ENCODE measurements at regions not wholly inside any gene's neighbourhood (a gene's known extent, or its start where the extent isn't known, plus 50 kb on each side); places are given as distances from the start of the nearest gene placed in this dataset.
"Not testable (repeated sequence)": the region's sequence is repeated elsewhere in the genome, so short reads cannot be mapped to it uniquely, and the experiment has no call there.

DNA sequence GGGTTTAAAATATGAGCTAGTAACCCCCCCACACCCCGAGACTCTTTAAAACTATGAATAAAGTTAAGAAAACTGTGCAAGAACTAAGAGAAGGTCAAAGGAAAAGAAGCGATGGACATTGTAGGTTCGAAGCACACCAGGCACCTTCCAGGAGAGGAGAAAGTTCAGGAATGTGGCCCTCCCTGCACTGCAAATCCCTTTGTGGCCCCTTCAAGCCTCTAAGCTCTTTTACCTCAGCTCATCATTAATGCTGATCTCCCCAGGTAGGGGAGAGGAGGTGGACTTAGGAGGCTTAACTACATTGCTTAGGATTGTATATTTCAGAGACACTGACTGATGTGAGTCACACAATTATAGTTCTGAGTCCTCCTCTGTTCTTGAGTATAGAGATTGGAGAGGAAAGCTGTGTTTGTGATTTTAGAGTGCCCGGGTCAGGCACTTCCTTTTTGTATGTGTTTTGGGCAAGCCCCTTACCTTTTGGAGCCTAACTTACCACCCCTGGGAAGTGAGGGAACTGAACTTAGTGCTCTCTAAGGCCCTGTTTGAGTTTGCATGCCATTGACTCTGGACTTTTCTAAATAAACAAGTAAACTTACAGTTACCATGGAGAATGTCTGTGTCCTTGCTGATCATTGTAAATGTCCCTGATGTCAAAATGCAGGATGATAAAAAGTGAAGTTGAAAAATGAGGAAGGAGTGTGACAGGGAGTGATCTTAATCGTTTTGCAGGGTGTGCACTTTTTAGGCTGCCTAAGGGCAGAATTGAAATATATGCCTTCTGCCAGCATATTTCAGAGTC, 140.8 kb upstream of the ZEB2 start:
- Mint-ChIP-seq H3K27me3 (ENCODE audit: low read depth) (peaks cover 3% of the 10 kb centered on the region), H3K36me3 (ENCODE audit: low read depth) (no peaks in the 10 kb centered on the region), H3K4me1 (ENCODE audit: low read depth) (no peaks in the 10 kb centered on the region), H3K4me3 (no peak overlapping the region), H3K9me3 (no peaks in the 10 kb centered on the region), H3K27ac (no peak overlapping the region)

DNA sequence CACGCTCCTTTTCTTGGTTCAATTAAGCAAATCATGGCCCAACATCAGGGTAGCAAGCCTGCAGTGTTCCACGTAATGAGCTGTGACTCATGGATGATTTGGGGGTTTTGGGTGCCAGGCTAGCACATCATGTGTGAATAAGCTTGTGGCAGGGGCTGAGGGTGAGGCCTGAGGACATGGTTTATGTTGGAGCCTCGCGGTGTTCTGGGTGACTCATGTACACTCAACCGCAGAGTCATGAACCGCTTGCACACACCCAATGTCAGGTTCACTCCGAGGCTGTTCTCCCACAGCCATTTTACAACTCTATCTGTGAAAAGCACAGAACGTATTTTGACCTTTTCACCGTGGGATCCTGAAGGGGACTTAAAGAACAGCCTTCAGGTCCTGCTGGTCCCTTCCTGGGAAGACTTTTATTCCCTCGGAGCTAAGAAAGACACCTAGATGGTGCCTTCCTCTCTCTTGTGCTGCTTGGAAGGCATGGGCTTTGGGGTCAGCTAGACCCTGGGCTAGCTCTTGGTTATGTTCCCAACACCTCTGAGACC, 139.9 kb upstream of the ZEB2 start:
- Mint-ChIP-seq H3K27ac (no peak overlapping the region), H3K9me3 (no peaks in the 10 kb centered on the region), H3K27me3 (ENCODE audit: low read depth) (peaks cover 3% of the 10 kb centered on the region), H3K36me3 (ENCODE audit: low read depth) (no peaks in the 10 kb centered on the region), H3K4me3 (no peak overlapping the region), H3K4me1 (ENCODE audit: low read depth) (no peaks in the 10 kb centered on the region)

DNA sequence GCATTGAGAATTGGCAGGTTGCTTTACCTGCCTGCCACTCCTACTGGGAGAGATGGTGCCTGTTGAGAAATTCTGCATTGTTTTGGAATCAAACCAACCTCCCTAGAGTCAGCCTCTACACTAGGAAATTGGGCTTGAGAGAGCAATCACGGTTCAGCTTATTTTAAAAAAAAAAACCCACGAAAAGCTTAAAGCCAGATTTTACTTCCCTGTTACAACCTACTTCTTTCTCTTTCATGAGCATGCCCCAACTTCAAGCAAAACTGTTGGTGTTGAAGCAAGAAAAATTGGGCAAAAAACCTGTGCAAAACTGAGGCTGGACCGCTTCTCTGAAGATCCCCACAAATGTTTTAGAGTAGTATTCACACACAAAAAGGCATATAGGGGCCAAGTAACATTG, 134.6 kb upstream of the ZEB2 start:
- Mint-ChIP-seq H3K9me3 (no peaks in the 10 kb centered on the region), H3K36me3 (ENCODE audit: low read depth) (no peaks in the 10 kb centered on the region), H3K27me3 (ENCODE audit: low read depth) (no peaks in the 10 kb centered on the region), H3K27ac (no peak overlapping the region), H3K4me3 (no peak overlapping the region), H3K4me1 (ENCODE audit: low read depth) (no peaks in the 10 kb centered on the region)

- Mint-ChIP-seq H3K27me3 (ENCODE audit: low read depth) (no peaks in the 10 kb centered on the region), H3K4me1 (ENCODE audit: low read depth) (no peaks in the 10 kb centered on the region), H3K4me3 (no peak overlapping the region), H3K36me3 (ENCODE audit: low read depth) (no peaks in the 10 kb centered on the region), H3K9me3 (no peaks in the 10 kb centered on the region), H3K27ac (no peak overlapping the region)
Measured at GRCh38 chr2:144650907-144651306, 131.0 kb upstream of the ZEB2 start.

- Mint-ChIP-seq H3K27ac (no peak overlapping the region), H3K36me3 (ENCODE audit: low read depth) (no peaks in the 10 kb centered on the region)
Measured at GRCh38 chr2:144648837-144649465, 129.0 kb upstream of the ZEB2 start.

DNA sequence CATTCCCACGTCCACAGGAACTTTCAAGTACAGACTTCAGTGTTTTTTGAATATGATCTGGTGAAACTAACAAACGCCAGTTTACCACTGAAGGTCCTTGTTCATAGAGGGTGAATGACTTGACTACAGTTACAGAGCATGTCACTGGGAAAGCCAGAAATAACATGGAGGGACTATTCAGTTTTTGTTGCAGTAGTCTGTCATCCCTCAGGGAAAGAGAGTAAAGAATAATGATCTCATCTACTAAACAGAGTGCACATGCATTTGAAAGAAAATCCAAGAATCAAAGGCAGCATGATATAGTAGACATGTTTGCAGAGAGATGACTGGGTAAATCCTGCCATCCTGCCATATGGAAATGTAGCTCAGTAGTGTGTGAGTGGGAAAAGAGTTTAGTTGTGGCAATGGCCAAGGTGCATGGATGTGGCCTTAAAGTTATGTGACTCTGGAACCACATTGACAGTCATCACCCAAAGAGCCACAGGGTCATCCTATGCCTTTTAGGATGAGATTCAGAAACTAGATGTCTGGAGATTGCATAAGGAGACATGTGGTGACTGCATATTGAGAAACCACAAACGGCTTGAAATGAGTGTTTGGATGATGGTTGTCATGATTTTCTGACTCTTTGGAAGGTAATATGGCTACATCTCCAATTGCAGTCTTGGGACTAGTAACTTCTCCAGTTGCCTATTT, 125.3 kb upstream of the ZEB2 start:
- Mint-ChIP-seq H3K27me3 (ENCODE audit: low read depth) (no peaks in the 10 kb centered on the region), H3K9me3 (no peaks in the 10 kb centered on the region), H3K4me3 (no peak overlapping the region), H3K36me3 (ENCODE audit: low read depth) (no peaks in the 10 kb centered on the region), H3K27ac (no peak overlapping the region), H3K4me1 (ENCODE audit: low read depth) (no peaks in the 10 kb centered on the region)

More at GRCh38 chr2:144648837-144649465, 129.0 kb upstream of the ZEB2 start:
- Mint-ChIP-seq H3K4me3 (no peak overlapping the region), H3K27me3 (ENCODE audit: low read depth) (no peaks in the 10 kb centered on the region), H3K9me3 (no peaks in the 10 kb centered on the region), H3K4me1 (ENCODE audit: low read depth) (no peaks in the 10 kb centered on the region)

DNA sequence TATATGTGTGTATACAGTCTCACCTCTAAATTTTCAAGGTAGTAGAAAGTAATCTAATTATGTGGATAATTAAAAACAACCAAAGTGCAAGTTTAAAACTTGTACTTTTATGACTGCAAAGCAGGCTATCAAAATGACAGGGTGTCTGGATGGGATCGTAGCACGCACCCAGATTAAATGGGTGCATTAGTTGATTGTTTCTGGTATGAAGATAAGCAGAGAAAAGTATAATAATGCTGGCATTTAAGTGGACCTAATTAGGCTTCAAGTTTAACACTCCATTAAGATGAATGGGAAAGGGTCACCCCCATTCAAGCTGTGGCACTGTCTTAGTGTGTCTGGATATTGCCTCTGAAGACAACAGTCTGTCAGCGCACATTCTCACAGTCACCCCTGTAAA, 124.6 kb upstream of the ZEB2 start:
- H3K4me1 Mint-ChIP-seq (ENCODE audit: low read depth) = no peaks in the 10 kb centered on the region
- no peaks in the 10 kb centered on the region for H3K36me3 Mint-ChIP-seq (ENCODE audit: low read depth)
- H3K4me3 Mint-ChIP-seq = no peak overlapping the region
- H3K27ac Mint-ChIP-seq = no peak overlapping the region
- no peaks in the 10 kb centered on the region for H3K27me3 Mint-ChIP-seq (ENCODE audit: low read depth)
- H3K9me3 Mint-ChIP-seq = no peaks in the 10 kb centered on the region

- H3K9me3 Mint-ChIP-seq = no peaks in the 10 kb centered on the region
- no peaks in the 10 kb centered on the region for H3K27me3 Mint-ChIP-seq (ENCODE audit: low read depth)
- no peak overlapping the region for H3K27ac Mint-ChIP-seq
- H3K4me3 Mint-ChIP-seq = no peak overlapping the region
- H3K36me3 Mint-ChIP-seq (ENCODE audit: low read depth) = no peaks in the 10 kb centered on the region
- no peaks in the 10 kb centered on the region for H3K4me1 Mint-ChIP-seq (ENCODE audit: low read depth)
Measured at GRCh38 chr2:144643537-144644336, 123.8 kb upstream of the ZEB2 start.

GRCh38 chr2:144642856-144643255, 122.9 kb upstream of the ZEB2 start:
- H3K36me3 Mint-ChIP-seq (ENCODE audit: low read depth) = no peaks in the 10 kb centered on the region
- H3K4me3 Mint-ChIP-seq = no peak overlapping the region
- H3K27me3 Mint-ChIP-seq (ENCODE audit: low read depth) = no peaks in the 10 kb centered on the region
- no peaks in the 10 kb centered on the region for H3K9me3 Mint-ChIP-seq
- no peaks in the 10 kb centered on the region for H3K4me1 Mint-ChIP-seq (ENCODE audit: low read depth)
- H3K27ac Mint-ChIP-seq = no peak overlapping the region

DNA sequence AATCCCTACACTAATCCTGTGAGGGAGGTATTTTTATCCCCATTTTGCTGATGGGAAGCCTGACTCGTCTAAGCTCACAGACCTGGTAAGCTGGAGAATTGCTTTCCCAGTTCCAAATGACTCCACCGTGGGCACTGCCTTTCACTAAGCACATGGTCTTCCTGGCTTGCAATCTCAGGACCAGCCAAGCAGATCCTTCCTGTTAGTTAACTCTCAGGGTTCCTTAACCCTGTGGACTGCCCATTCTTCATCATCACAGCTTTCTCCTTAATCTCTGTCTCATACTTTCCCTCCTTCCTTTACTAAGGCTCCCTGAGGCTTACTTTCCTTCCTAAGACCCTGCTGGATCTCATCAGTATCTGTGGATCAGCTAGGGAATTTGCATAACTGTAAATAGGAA, 122.2 kb upstream of the ZEB2 start:
- no peak overlapping the region for H3K4me3 Mint-ChIP-seq
- no peaks in the 10 kb centered on the region for H3K9me3 Mint-ChIP-seq
- H3K27ac Mint-ChIP-seq = no peak overlapping the region
- no peaks in the 10 kb centered on the region for H3K36me3 Mint-ChIP-seq (ENCODE audit: low read depth)
- no peaks in the 10 kb centered on the region for H3K4me1 Mint-ChIP-seq (ENCODE audit: low read depth)
- no peaks in the 10 kb centered on the region for H3K27me3 Mint-ChIP-seq (ENCODE audit: low read depth)

GRCh38 chr2:144638250-144638649, 118.3 kb upstream of the ZEB2 start:
- not testable (repeated sequence) for H3K9me3 Mint-ChIP-seq; H3K4me3 Mint-ChIP-seq; H3K36me3 Mint-ChIP-seq (ENCODE audit: low read depth); H3K27ac Mint-ChIP-seq; H3K4me1 Mint-ChIP-seq (ENCODE audit: low read depth)
- H3K27me3 Mint-ChIP-seq (ENCODE audit: low read depth) = peaks cover 12% of the 10 kb centered on the region

DNA sequence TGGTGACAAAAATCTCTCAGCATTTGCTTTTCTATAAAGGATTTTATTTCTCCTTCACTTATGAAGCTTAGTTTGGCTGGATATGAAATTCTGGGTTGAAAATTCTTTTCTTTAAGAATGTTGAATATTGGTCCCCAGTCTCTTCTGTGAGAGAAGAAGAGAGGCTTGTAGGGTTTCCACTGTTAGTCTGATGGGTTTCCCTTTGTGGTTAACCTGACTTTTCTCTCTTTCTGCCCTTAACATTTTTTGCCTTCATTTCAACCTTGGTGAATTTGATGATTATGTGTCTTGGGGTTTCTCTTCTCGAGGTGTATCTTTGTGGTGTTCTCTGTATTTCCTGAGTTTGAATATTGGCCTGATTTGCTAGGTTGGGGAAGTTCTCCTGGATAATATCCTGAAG, 116.9 kb upstream of the ZEB2 start:
- not testable (repeated sequence) for H3K4me3 Mint-ChIP-seq; H3K4me1 Mint-ChIP-seq (ENCODE audit: low read depth); H3K27ac Mint-ChIP-seq; H3K36me3 Mint-ChIP-seq (ENCODE audit: low read depth); H3K9me3 Mint-ChIP-seq
- H3K27me3 Mint-ChIP-seq (ENCODE audit: low read depth) = peaks cover 12% of the 10 kb centered on the region

GRCh38 chr2:144632809-144633208, 112.9 kb upstream of the ZEB2 start:
- H3K9me3 Mint-ChIP-seq = peaks cover 8% of the 10 kb centered on the region
- no peaks in the 10 kb centered on the region for H3K4me1 Mint-ChIP-seq (ENCODE audit: low read depth)
- no peak overlapping the region for H3K4me3 Mint-ChIP-seq
- H3K27me3 Mint-ChIP-seq (ENCODE audit: low read depth) = peaks cover 20% of the 10 kb centered on the region
- no peak overlapping the region for H3K27ac Mint-ChIP-seq
- no peaks in the 10 kb centered on the region for H3K36me3 Mint-ChIP-seq (ENCODE audit: low read depth)

DNA sequence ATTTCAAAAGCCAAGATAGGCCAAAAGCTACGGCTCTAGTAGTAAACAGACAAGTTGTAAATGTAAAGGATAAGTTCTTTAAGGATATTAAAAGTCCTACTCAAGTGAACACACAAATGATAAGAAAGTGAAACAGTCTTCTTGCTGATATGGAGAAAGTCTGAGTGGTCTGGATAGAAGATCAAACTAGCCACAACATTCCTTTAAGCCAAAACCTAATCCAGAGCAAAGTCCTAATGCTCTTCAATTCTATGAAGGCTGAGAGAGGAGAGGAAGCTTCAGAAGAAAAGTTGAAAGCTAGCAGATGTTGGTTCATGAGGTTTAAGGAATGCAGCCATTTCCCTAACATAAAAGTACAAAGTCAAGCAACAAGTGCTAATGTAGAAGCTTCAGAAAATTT, 111.7 kb upstream of the ZEB2 start:
- Mint-ChIP-seq H3K36me3 (ENCODE audit: low read depth) (no peaks in the 10 kb centered on the region), H3K9me3 (peaks cover 8% of the 10 kb centered on the region), H3K27ac (no peak overlapping the region), H3K4me3 (no peak overlapping the region), H3K27me3 (ENCODE audit: low read depth) (peaks cover 20% of the 10 kb centered on the region), H3K4me1 (ENCODE audit: low read depth) (no peaks in the 10 kb centered on the region)

Measured in T-helper 1 cell treated with Interleukin-12 subunit alpha and Interleukin-12 subunit beta and Interleukin-4 antibody, amounts not matched to agents 30 μg/mL and 1 μg/mL, for 36 hours (primary cell).